GM18508 (cell line): ENCODE measurements at regions not wholly inside any gene's neighbourhood (a gene's known extent, or its start where the extent isn't known, plus 50 kb on each side); places are given as distances from the start of the nearest gene placed in this dataset.
A peak's percentile ranks its signal among the peaks of the same experiment; 100 is the strongest.

ENCODE experiments used
- ATAC-seq: cut with Tn5 transposase; IDR thresholded peaks from one replicate; pipeline ENCODE4 v1.9.1; 2021; ENCODE audit warnings: moderate number of reproducible peaks; ENCODE audit not compliant: insufficient read depth, unreplicated experiment

DNA sequence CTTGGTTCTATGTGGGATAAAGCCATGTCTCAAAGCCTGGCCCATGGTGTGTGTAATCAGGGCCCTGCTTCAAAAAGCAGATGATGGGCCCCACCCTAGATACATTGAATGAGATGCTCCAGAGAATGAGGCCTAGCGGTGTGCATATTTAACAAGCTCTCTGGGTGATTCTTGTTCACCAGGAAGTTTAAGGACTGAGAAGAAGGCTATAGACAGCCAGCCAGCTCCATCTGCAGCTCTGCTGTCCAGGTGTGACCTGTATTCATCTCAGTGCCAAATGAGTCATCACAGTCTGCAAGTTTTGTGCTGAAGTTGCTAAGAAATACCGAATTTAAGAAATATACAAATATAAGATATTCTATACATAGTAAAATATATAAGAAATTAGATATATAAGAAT, 182.0 kb upstream of the RUNX1 start:
- ATAC-seq = no peak

DNA sequence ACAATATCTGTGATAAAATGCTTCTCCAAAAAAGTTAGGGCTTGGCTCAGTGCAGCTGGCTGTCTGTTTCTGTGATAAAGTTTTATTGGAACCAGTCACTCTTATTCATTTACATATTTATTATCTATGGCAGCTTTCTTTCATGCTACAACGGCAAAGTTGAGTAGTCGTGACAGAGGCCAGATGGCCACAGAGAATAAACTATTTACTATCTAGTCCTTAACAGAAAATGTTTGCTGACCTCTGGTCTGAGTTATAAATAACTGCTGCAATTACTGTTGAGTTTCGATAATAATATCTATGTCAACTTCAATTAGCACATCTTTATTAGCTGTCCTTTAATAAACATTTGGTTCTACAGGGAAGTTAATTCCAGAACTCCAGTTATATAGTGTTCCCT, 180.2 kb upstream of the RUNX1 start:
- ATAC-seq = no peak

DNA sequence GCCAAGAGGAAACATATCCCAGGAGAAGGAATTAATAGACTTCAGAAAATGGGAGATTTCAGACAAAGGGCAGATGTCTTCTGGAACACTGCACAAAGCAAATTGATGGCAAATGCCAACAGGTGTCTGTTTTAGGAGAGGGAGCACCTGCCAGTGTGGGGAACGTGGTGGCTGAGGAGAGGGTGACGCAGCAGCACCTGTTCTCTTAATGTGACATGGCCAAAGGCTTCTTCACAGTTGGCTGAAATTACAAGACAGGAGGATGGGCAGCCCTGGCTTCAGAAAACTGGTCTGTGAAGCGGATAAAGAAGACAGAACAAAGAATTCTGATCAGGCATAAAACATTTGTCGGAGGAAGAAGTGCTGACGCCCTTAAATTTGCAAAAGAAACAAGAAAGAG, 178.7 kb upstream of the RUNX1 start:
- peak; percentile 11 for ATAC-seq

DNA sequence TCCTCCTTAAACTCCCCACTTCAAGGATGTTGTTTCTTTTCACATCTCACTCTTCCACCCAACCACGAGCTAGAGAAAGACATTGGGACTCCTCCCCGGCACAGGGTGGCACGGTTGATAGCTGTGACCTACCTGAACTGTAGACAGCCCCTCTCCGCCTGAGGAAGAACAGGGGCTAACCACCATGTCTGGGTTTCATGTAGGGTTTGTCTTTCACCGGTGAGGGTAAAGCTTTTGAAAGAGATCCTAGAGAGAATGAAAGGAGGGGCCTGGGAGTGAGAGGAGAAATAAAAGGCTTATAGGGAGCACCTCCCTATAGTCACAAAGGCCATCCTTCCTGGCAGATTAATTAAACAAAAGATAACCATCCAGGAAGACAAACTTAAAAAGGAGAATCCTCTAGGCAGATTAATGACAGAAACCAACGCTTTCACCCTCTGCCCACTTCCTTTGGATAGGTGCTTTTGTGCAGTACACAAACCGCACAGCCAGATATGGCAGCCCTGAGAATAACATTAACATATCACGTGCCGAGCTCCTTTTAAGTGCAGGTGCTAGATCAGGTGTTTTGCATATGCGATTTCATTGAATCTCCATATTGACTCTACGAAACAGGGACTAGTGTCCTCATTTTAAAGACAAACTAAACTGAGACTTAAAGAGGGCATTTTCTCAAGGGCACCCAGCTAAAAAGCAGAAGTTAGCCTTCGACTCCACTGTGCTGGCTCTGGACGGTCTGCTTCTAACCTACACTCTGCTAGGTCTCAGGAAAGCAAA, 178.1 kb upstream of the RUNX1 start:
- peak; percentile 66 for ATAC-seq

DNA sequence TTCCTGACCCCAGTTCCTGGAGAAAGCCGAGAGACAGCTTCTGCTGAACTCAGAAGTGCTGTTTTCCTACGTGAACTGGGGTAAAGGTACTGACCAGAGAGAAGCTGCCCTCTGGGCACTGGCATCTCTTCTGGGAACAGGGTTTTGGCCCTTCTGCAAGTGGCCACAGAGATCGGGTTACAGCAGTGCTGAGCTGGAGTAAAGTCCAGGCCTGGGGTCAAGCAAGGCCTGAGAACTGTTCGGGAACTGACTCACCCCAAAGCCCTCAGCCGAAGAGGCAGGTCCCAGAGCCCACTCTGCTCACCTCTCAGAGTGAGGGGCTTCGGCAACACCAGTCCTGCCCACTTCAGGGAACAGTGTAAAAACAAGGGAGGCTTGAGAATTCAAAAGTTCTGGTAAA, 177.2 kb upstream of the RUNX1 start:
- no peak for ATAC-seq

DNA sequence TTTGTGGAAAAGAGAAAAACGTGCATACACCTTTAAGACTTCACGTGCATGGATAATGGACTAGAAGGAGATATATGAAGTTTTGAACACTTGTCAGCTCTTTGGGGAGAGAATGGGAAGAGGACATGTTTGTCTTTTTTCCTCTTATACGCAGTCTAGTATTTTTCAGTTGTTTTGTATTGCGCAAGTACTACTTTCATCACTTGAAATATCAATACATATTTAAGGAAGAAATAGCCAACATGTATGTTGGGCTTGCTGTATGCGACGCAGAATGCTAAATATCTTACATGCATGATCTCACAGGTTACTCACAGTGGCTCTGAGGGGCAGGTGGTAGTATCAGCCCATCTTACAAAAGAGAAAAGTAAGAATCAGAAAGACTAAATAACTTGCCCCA, 176.5 kb upstream of the RUNX1 start:
- ATAC-seq = no peak

DNA sequence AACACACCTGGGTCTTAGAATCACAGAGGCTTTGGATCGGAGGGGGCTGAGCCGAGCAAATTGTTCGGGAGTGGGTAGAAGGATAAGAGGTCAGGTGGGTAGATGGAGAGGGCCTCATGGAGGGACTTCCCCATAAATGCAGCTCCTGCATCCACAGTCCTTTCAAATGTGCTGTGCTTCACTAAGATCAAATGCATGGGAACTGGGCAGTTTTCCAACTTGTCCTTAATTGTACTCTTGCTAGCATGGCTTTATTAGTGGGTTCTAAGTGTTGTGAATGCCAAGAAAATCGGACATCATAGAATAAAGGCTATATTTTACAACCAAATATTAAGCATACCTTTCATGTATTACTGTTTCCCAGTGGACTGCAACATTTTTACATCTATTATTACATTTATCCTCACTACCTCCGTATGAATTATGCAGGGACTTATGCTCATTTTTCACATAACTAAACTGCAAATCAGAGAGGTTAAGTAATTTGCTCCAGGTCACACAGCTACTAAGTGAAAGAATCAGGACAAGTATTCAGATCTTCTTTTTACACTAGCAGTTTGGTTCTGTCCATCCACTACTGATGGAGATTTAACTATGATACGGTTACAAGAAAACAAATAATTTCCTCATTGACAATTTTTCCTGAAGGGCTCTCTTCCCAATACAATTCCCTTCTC, 174.5 kb upstream of the RUNX1 start:
- no peak for ATAC-seq

DNA sequence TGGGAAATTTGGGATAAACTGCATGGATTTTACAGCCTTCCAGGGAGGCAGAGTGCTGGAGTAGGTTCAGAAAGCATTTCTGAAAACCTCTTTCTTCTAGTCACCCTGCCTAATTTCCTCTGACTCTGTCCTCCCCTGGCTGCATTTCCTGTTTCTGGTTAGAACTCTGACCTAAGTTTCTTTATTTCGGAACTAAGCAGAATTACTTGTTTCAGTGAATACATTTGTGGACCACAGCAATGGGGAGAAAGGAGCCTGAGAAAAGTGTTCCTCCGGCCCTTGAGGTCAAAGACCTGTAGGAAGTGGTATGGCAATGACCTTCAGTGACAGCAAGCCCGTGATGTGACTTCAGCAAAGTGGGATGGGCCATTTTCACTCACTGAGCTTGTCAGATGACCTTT, 173.4 kb upstream of the RUNX1 start:
- ATAC-seq = peak; percentile 43

DNA sequence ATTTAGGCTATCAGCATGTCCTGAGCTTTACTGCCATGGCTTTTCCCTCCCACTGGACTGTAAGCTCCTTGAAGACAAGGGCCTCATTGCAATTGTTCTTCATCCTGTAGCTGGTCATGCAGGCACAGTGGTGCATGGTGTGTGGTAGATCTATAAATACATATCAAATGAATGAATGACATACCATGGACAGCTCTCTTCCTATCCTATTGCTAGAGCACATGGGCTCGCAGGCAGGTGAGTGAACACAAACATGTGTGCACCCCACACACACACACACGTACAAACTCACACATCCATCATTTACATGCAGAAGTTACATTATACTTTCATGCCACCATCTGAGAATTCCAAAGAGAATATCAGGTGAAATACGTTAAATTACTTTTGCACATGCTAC, 172.9 kb upstream of the RUNX1 start:
- ATAC-seq = no peak

DNA sequence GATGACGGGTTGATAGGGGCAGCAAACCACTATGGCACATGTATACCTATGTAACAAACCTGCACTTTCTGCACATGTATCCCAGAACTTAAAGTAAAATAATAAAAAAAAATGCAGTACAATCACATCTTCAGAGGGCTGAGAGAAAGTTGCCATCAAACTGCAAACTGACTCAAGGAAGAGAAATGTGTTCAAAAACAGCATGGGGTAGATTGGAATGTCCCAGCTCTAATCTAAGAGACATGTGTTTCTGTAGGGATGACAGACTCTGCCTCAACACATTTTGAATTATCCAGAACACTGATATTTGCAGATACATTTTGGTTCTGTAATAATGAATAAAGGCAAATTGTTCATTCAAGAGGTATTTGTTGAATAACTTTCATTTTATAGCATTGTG, 171.2 kb upstream of the RUNX1 start:
- no peak for ATAC-seq

DNA sequence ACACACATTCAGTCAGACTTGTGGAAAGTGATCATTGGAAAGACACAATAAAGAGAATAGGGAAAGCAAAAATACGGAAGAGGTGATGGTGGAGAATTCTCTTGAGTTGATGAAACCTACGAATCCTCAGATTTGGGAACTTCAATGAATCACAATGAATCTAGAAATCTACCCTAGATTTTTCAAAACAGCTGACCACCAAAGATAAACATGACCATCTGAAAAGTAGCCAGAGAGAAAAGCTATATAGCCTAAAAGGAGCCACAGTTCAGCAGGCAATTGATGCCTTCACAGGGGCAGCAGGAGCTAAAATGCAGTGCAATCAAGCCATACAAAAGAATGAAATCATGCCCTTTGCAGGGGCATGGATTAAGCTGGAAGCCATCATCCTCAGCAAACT, 170.6 kb upstream of the RUNX1 start:
- no peak for ATAC-seq

DNA sequence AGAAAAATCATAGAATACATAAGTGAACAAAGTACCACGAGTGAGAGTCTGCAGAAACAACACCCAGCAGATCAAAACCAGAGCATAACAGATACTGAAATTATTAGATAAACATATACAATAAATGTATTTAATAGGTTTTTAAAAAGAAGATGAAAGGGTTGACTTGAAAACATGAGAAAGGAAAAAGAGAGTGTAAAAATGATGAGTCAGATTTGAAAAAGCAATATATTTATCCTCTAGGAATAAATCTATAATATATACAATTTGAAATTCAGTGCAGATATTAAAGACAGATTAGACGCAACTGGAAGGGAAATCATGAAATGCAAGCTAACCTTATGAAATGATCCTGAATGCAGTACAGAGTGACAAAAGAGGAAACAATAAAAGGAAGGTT, 170.2 kb upstream of the RUNX1 start:
- no peak for ATAC-seq

DNA sequence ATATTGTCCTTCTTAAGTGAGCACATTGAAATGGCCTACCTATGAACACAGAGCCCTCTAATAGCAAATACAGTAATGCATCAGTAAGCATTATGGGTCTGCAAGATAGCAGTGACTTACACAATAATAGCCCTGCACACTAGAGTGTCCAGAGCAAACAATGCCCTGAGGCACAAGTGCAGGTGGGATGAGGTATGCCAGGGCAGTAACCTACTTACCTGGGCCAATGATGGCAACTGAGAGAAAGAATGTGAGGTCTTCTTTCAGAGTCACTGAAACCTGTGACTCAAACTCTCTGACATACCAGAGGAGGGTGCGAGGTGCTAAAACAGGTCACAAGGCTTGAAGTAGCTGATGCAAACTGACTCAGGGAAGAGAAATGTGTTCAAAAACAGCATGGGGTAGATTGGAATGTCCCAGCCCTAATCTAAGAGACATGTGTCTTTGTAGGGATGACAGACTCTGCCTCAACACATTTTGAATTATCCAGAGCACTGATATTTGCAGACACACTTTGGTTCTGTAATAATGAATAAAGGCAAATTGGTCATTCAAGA, 168.5 kb upstream of the RUNX1 start:
- no peak for ATAC-seq

DNA sequence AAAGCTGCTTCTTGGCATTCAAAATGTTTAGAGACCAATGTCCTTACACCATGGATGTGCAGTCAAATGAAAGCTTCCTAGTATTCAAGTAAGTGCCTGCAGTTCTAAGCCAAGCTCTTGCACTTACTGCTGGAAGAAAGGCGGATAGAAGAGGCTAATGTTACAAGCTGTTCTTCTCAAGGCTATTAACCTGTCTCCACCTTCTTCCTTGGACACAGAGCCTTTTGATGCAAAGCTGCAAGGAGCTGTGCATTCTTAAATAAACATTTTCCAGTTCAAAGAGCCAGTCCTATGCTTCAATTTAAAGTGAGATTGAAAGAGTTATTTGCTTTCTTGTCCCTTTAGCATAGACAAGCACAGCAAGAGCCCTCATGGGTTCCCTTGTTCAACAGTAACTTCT, 167.9 kb upstream of the RUNX1 start:
- ATAC-seq = no peak

DNA sequence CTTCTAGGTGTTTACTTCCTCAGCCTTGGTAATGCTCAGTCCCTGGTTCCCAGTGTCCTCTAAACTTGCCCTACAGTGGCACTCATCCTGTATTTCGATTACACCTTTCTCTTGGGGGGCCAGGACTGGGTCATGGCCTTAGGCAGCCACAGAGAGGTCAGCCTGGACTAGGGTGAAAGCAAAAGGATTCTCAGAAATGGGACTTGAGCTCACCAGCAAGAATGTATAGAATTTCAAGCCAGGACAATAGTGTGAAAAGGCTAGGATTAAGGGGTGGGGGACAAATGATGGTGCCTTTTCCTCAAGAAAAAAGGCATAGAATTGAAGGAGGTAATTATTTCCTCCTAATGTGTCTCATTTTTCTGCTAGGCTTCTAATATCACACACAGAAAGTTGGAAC, 166.8 kb upstream of the RUNX1 start:
- ATAC-seq = no peak

DNA sequence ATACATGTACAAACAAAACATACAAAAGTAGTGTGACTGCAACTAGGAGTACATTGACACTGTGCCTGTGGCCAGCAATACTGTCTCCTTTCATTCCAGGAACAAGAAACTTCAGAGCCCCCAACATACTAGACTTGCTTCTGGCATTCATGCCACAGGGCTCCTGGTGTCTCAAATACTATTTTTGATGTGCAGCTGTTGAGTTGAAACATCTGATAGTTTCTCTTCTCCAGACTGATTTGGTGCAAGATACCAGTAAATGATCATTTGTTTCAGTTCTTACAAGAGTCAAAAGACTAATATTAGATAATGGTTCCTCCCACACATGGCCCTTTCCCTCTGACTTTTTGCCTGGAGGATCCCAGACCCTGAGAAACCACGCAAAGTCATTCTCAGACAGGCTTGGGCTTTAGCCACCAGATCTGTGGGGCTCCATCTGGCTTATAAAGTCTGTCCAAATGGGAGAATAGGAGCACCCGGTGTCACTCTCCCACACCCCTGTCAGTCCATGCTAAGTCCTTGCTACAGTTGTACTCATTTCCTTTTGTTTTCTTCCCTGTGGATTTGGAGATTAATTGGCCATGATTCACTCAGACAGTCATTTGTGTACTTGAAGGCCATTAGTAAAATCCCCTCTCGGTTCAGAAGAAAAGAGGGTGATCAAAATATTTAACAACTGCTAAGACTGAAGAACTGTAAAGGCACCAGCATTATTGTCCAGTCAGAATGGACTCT, 163.5 kb upstream of the RUNX1 start:
- no peak for ATAC-seq

DNA sequence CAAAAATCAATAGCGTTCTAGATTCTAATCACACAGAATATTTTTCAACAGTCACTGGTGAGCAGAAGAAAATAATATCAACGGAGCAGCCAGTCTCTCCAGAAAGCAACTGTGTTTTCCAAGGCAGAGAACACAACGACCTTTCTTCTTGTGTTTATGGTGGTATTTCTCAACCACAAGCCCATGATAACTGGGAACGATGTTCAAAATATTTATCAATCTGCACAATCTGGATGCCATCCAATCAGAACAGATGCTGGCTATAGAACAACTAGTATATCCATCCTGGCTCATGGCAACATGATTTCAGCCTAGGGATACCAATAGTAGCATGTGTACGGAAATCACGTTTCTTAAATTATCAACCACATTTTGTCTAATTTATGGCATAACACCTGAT, 162.7 kb upstream of the RUNX1 start:
- no peak for ATAC-seq

DNA sequence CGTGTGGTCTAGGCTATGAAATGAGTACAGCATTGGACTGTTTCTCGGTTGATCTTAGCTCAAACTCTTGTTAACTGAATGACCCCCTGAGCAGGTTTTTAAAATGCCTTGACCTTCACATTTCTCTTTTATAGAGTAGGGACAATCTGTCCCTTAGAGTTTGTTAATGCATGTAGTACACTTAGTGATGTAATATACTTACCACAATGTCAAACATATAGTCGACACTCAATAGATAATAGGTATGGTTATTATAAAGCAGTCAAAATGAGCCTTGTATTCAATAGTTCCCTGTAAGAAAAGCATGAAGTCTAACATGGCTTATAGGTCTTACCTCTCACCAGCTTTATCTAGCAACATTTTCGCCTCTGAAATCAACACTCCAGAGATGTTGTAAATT, 161.0 kb upstream of the RUNX1 start:
- no peak for ATAC-seq

DNA sequence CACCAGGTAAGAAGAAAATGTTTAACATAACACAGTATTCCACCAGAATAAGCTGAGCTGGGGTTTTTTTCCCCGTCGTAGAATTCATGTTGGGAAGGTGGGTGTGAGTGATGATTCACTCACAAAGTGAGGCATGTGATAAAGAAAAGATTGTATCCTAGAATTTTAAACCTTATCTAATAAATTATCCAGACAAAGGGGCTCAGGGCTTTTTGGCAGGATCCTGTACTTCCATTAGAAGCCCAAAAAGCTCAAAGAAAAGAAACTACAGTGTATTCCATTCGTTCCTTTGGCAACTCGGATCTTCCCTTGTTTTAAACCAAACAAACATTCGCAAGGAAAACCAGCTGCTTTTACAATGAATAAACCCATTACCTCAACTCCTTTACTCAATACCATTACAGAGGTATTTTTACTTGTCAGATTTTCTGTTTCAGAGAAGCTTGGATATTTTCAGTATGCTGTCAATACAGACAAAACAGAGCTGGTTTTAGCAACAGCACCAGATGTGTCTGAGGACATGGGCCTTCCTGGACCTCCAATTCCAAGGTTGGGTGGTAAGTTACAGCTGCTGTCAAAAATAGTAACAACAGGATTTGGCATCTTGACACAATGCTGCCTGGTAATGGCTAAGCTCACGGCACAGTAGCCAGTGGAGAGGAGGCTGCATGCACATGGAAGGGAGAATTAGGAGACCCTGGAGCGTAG, 159.9 kb upstream of the RUNX1 start:
- no peak for ATAC-seq

DNA sequence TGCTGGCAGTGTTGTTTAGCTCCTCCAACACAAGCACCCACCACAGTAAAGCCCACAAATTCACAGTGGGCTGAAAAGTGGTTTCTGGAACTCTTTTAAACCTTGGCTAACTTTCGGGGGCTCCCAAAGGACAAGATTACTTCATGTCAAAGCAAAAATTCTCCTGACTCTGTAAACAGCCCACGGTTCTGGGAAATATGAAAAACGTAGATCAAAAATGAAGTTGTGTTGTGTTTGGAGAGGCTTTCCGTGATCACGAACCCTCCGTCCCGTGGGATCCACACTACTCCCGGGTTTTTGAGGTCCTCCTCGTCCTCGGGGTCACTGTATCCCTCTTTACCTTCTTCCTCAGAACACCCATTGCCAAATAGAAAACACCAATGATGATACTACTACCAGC, 159.0 kb upstream of the RUNX1 start:
- no peak for ATAC-seq

DNA sequence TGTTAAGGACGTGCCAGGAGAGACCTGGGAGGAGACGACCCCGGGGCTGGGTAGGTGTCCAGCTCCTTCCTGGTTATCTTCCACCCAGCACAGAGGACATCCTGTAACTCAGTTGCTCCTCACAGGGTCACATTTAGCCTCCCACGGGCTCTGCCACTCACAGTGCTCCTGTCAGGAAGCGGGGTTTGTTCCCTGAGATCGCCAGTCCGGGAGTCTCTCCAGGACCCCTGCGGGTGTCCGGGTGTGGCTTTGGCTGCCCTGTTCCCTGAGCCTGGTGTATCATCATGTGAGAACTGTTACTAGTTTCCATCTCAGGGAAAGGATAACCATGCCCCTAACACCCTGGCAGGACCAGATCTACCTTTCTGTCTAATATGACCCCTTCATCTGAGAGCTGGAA, 158.2 kb upstream of the RUNX1 start:
- no peak for ATAC-seq
